GM06990 (cell line): ENCODE measurements at regions not wholly inside any gene's neighbourhood (a gene's known extent, or its start where the extent isn't known, plus 50 kb on each side); places are given as distances from the start of the nearest gene placed in this dataset.

Source experiments
- DNase-seq: peaks from one replicate; pipeline ENCODE4 v3.0.0-alpha.2; 2011; ENCODE audit not compliant: insufficient read length; ENCODE audit errors: extremely low read depth
- H3K27me3 ChIP-seq: replicated peaks from 2 replicates; pipeline ENCODE4 v1.6.0; 2011; ENCODE audit warnings: low read length; ENCODE audit not compliant: control insufficient read depth, insufficient read depth
- H3K36me3 ChIP-seq: 2 replicates; pipeline ENCODE4 v1.5.1; 2011; ENCODE audit warnings: low read length; ENCODE audit not compliant: control insufficient read depth, insufficient read depth
- H3K4me3 ChIP-seq: replicated peaks from 2 replicates; pipeline ENCODE4 v1.5.1; 2011; ENCODE audit warnings: low read depth, mild to moderate bottlenecking, control low read depth, low read length
- CTCF ChIP-seq: IDR thresholded peaks from 2 replicates; pipeline ENCODE4 v1.5.1; 2011; ENCODE audit warnings: low read length, control low read depth, mild to moderate bottlenecking, inconsistent platforms; ENCODE audit not compliant: insufficient read depth, poor library complexity, severe bottlenecking

- TF ChIP-seq CTCF = no peak
- Histone ChIP-seq H3K36me3 (no peaks in the 10 kb centered on the region), H3K27me3 (no peaks in the 10 kb centered on the region; the same call in 1 of the 2 replicates), H3K4me3 (no peak overlapping the region)
- DNase-seq = no peak
These were observed 83.6 kb downstream of the MPP7 start for GRCh38 chr10:28219251-28219650.

- Histone ChIP-seq H3K27me3 (no peaks in the 10 kb centered on the region; the same call in 1 of the 2 replicates), H3K4me3 (no peak overlapping the region), H3K36me3 (no peaks in the 10 kb centered on the region)
- DNase-seq = no peak
- TF ChIP-seq CTCF = no peak
These were observed 85.0 kb downstream of the MPP7 start for GRCh38 chr10:28217848-28218247.

- TF ChIP-seq CTCF = no peak
- DNase-seq = no peak
- Histone ChIP-seq H3K27me3 (no peaks in the 10 kb centered on the region; the same call in 1 of the 2 replicates), H3K36me3 (no peaks in the 10 kb centered on the region), H3K4me3 (no peak overlapping the region)
These were observed 86.9 kb downstream of the MPP7 start for GRCh38 chr10:28215930-28216329.

- no peak for TF ChIP-seq CTCF
- no peaks in the 10 kb centered on the region; the same call in 1 of the 2 replicates for H3K27me3 ChIP-seq
- DNase-seq = no peak
- no peak overlapping the region for H3K4me3 ChIP-seq
- no peaks in the 10 kb centered on the region for H3K36me3 ChIP-seq
These were observed 88.6 kb downstream of the MPP7 start for GRCh38 chr10:28214219-28214618.

- no peak overlapping the region for H3K4me3 ChIP-seq
- H3K27me3 ChIP-seq = no peaks in the 10 kb centered on the region; the same call in 1 of the 2 replicates
- no peak for DNase-seq
- no peaks in the 10 kb centered on the region for H3K36me3 ChIP-seq
- TF ChIP-seq CTCF = no peak
These were observed 91.1 kb downstream of the MPP7 start for GRCh38 chr10:28211759-28212158.

- H3K36me3 ChIP-seq = no peaks in the 10 kb centered on the region
- TF ChIP-seq CTCF = no peak
- no peak overlapping the region for H3K4me3 ChIP-seq
- no peaks in the 10 kb centered on the region; the same call in 1 of the 2 replicates for H3K27me3 ChIP-seq
- DNase-seq = no peak
These were observed 95.1 kb downstream of the MPP7 start for GRCh38 chr10:28207799-28208198.
